ENCODE measurements at regions not wholly inside any gene's neighbourhood (a gene's known extent, or its start where the extent isn't known, plus 50 kb on each side); places are given as distances from the start of the nearest gene placed in this dataset.
"Not testable (repeated sequence)": the region's sequence is repeated elsewhere in the genome, so short reads cannot be mapped to it uniquely, and the experiment has no call there.

GRCh38 chr7:12002428-12002827 is 170.4 kb upstream of the THSD7A start:
- no peak for TF ChIP-seq CTCF (IDR thresholded peaks at IDR 0.05)
- Histone ChIP-seq H3K9me3 (peaks cover 0 to 4% of the 10 kb centered on the region in 2 donors), H3K27me3 (no peaks in the 10 kb centered on the region), H3K27ac (no peak overlapping the region), H3K4me1 (no peaks in the 10 kb centered on the region), H3K36me3 (no peaks in the 10 kb centered on the region), H3K4me3 (no peak overlapping the region)
- DNase-seq (ENCODE audit: low spot score), result no peak

DNA sequence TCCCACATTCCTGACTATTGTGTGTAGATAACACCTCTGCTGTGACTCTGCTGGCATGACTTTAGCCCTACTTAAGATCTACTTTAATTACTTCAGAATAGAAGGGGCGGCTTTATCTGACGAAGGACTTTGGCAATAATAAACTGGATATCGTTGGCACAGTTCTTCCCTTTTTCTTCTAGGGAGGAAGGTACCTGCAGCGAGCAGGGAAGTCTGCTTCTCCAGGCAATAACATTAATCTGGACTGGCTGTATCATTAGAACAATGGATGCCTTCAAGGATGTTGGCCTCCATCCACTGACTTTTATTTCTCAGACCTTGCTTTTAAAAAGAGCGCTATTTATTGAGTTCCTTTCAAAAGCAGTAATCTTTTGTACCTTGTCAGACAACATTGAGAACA is 172.6 kb upstream of the THSD7A start:
- Histone ChIP-seq H3K27me3 (no peaks in the 10 kb centered on the region), H3K9me3 (no peaks in the 10 kb centered on the region)
- DNase-seq (ENCODE audit: low spot score), result no peak

GRCh38 chr7:12007576-12007975 is 175.6 kb upstream of the THSD7A start:
- no peaks in the 10 kb centered on the region for H3K9me3 ChIP-seq
- no peaks in the 10 kb centered on the region for H3K4me1 ChIP-seq
- H3K4me3 ChIP-seq, result no peak overlapping the region
- no peak overlapping the region for H3K27ac ChIP-seq
- no peak for DNase-seq (ENCODE audit: low spot score)
- no peaks in the 10 kb centered on the region for H3K36me3 ChIP-seq
- no peak for TF ChIP-seq CTCF (IDR thresholded peaks at IDR 0.05)
- no peaks in the 10 kb centered on the region for H3K27me3 ChIP-seq

More for the DNA sequence above, 172.6 kb upstream of the THSD7A start:
- TF ChIP-seq CTCF (IDR thresholded peaks at IDR 0.05), result no peak
- no peaks in the 10 kb centered on the region for H3K4me1 ChIP-seq
- H3K27ac ChIP-seq, result no peak overlapping the region
- H3K36me3 ChIP-seq, result no peaks in the 10 kb centered on the region
- H3K4me3 ChIP-seq, result no peak overlapping the region

DNA sequence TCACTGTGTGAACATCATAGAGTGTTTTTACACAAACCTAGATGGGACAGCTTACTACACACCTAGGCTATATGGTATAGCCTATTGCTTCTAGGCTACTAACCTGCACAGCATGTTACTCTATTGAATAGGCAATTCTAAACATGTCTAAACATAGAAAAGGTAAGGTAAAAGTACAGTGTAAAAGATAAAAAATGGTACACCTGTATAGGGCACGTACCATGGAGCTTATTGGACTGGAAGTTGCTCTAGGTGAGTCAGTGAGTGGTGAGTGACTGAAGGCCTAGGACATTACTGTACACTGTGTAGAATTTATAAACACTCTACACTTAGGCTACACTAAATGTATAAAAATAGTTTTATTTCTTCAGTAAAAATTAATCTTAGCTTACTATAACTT is 182.0 kb upstream of the THSD7A start:
- H3K27me3 ChIP-seq, result no peaks in the 10 kb centered on the region
- no peaks in the 10 kb centered on the region for H3K9me3 ChIP-seq
- H3K27ac ChIP-seq, result no peak overlapping the region
- no peak for TF ChIP-seq CTCF (IDR thresholded peaks at IDR 0.05)
- no peak overlapping the region for H3K4me3 ChIP-seq
- no peak for DNase-seq (ENCODE audit: low spot score)
- no peaks in the 10 kb centered on the region for H3K36me3 ChIP-seq
- no peaks in the 10 kb centered on the region for H3K4me1 ChIP-seq

GRCh38 chr7:12016439-12016838 is 184.4 kb upstream of the THSD7A start:
- H3K27me3 ChIP-seq, result no peaks in the 10 kb centered on the region
- H3K27ac ChIP-seq, result no peak overlapping the region
- TF ChIP-seq CTCF (IDR thresholded peaks at IDR 0.05), result no peak
- no peaks in the 10 kb centered on the region for H3K36me3 ChIP-seq
- H3K4me1 ChIP-seq, result no peaks in the 10 kb centered on the region
- no peak for DNase-seq (ENCODE audit: low spot score)
- no peak overlapping the region for H3K4me3 ChIP-seq
- H3K9me3 ChIP-seq, result no peaks in the 10 kb centered on the region

DNA sequence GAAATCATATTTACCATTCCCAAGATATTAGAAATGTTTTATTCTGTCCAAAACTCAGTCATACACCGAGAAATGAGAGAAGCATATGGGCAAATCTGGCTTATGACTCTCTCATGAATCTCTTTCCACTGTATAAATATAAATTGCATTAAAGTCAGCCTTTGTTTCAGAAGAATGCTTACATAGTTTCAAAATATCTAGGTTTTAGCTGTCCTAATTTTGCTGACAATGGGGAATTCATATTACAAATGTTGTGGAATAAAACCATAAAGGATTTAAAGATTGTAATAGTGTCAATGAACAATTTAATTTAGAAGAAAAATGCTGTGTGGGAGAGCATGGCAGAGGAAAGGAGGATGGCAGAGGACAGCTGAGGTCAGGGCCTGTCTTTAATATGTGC is 185.0 kb upstream of the THSD7A start:
- DNase-seq (ENCODE audit: low spot score), result no peak
- H3K4me3 ChIP-seq, result no peak overlapping the region
- TF ChIP-seq CTCF (IDR thresholded peaks at IDR 0.05), result no peak
- no peak overlapping the region for H3K27ac ChIP-seq
- no peaks in the 10 kb centered on the region for H3K9me3 ChIP-seq
- no peaks in the 10 kb centered on the region for H3K27me3 ChIP-seq
- no peaks in the 10 kb centered on the region for H3K4me1 ChIP-seq
- H3K36me3 ChIP-seq, result no peaks in the 10 kb centered on the region

DNA sequence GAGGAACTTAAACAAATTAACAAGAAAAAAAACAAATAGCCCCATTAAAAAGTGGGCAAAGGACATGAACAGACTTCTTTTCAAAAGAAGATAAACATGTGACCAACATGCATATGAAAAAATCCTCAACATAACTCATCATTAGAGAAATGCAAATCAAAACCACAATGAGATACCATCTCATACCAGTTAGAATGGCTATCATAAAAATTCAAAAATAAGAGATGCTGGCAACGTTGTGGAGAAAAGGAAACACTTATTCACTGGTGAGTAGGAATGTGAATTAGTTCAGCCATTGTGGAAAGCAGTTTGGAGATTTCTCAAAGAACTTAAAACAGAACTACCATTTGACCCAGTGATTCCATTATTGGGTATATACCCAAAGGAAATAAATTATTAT is 189.1 kb upstream of the TMEM106B start:
- not testable (repeated sequence) for DNase-seq (ENCODE audit: low spot score); H3K27me3 ChIP-seq; H3K4me1 ChIP-seq; H3K36me3 ChIP-seq; H3K4me3 ChIP-seq; H3K27ac ChIP-seq; H3K9me3 ChIP-seq

Data from right atrium auricular region (tissue), 2 donors.